ENCODE measurements at regions not wholly inside any gene's neighbourhood (a gene's known extent, or its start where the extent isn't known, plus 50 kb on each side); places are given as distances from the start of the nearest gene placed in this dataset.

DNA sequence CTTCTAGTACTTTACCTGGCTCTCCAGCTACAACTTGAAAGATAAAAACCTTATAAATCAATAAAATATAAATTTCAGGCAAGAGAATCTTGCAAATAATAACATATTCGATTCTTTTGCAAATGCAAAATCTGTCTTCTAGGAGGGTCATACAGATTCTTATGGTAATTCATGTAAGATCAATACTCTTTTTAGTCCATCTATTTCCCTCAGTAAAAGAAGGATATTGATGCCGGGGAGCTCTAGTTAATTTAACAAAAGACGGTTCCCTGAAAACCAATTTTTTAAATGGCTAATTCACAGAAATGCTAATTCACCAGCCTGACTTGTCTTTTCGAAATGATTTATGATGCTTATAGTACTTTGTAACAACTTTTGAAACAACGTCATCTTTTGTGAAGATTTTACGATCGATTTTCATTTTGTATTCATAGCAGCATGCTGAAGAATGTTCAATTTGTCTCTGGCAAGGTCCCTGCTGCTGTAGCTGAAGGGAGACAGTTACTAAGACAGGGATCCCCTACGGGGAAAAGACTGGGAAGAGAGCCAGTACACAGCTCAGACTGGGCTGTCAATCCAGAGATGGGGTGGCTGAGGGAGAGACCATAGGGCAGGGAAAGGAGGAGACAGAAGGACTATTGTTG, 90.6 kb upstream of the SPAG17 start:
- TF ChIP-seq CTCF (IDR thresholded peaks at IDR 0.05) (no peak), POLR2A (IDR thresholded peaks at IDR 0.05) (no peak)

All from esophagus squamous epithelium (tissue), 4 donors.